DMS153 treated with DMSO at 0.1 percent for 48 hours (cell line): ENCODE measurements at regions not wholly inside any gene's neighbourhood (a gene's known extent, or its start where the extent isn't known, plus 50 kb on each side); places are given as distances from the start of the nearest gene placed in this dataset.
"Not testable (repeated sequence)": the region's sequence is repeated elsewhere in the genome, so short reads cannot be mapped to it uniquely, and the experiment has no call there.

Experiments used
- DNase-seq: peaks from one replicate; lab custom pipeline; 2025; ENCODE audit not compliant: unreplicated experiment; lab: John Stamatoyannopoulos, UW

DNA sequence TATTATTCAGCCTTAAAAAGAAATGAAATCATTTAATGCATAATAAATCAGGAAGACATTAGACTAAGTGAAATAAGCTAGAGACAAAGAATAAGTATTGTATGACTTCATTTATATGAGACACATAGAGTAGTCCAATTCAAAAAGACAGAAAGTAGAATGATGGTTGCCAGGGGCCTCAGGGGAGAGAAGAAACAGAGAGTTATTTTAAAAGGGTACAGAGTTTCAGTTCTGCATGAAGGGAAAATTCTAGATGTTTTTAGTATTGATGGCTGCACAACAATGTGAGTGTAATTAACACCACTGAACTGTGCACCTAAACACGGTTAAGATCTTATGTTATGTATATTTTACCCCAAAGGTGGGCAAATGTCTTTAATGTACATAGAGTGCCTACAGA lies 1407.9 kb upstream of the MAP3K7 start:
- DNase-seq, result no peak

DNA sequence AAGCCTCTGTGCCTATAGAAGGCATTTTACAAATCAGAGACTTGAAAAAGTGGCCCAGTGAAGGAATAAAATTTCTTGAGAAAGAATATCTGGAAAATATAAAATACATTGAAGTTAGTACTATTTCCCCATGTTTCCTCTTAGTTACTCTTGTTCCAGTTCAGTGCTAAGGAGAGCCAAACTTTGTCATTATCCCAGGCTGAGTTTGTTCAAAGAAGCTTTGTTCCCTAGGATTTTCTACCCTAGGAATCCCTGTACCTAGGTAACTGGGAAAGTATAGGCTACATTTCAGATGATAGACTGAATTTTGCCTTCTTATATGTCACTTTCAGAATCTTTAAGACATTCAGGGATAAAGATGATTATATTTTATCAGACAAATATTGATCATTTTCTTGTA lies 1395.7 kb upstream of the MAP3K7 start:
- DNase-seq, result no peak

DNA sequence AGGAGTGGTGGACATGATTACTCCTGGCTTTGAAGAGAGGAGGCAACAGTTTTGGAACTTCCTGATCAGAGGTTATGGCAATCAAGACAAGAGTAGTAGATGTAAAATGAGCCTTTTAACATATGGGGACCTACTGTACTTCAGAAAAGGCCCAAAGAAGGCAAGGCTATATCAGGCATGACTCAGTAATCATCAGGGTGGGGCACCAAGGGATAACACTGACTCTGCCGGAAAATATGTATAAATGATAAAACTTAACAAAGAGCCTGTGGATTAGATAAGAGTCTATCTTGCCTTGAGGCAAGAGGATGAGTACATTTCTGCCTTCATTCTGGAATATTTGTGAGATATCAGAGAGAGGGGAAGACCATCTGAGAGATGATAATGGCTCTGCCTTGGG lies 1389.9 kb upstream of the MAP3K7 start:
- no peak for DNase-seq

DNA sequence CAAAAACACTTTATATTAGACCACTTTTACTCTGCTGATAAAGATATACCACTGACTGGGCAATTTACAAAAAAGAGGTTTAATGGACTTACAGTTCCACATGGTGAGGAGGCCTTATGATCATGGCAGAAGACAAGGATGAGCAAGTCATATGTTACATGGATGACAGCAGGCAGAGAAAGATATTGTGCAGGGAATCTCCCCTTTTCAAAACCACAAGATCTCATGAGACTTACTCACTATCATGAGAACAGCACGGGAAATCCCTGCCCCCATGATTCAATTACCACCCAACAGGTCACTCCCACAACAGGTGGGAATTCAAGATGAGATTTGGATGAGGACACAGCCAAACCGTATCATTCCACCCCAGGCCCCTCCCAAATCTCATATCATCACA lies 1383.8 kb upstream of the MAP3K7 start:
- DNase-seq, result no peak

DNA sequence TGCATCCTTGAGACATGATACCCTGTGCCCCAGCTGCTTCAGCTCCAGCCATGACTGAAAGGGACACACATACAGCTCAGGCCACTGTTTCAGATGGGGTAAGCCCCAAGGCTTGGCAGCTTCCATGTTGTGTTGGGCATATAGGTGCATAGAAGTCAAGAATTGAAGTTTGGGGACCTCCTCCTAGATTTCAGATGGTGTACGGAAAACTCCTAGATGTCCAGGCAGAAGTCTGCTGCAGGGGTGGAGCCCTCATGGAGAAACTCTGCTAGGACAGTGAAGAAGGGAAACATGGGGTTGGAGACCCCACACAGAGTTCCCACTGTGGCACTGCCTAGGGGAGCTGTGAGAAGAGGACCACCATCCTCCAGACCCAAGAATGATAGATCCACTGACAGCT lies 1379.0 kb upstream of the MAP3K7 start:
- DNase-seq, result no peak

DNA sequence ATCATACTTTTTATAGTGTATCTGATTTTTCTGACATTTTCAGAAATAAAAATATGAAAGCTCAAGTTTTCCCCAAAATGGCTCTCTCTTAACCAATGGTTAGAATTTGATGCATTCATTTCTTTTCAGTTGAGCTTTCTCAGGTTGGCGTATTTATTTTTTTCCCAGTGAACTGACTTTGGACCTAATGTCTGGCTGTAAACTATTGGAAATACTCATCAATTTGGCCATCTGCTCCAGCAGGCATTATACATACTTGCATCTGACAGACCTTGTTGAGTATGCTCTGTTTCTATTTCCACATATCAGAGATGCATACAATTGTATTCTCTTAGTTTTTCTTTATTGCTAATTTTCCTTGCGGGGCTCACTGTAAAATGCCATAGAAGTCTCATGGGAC lies 1374.8 kb upstream of the MAP3K7 start:
- no peak for DNase-seq

DNA sequence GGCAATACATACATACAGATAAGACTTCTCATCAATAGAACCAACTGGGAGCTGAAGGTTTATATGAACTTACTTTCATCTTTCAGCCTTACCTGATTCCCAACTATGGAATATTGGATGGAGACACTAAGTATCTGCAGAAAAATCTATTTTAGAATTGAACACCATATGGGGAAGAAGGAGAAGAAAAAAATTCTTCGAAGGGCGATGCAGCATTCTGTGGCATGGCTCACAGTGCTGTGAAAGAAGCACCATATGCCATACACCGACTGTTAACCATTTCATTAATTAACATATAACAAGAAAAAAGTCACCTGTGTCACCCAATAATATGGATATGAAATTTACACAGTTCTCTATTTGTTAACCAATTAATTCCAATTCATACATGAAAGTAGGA lies 1374.4 kb upstream of the MAP3K7 start:
- DNase-seq, result no peak

DNA sequence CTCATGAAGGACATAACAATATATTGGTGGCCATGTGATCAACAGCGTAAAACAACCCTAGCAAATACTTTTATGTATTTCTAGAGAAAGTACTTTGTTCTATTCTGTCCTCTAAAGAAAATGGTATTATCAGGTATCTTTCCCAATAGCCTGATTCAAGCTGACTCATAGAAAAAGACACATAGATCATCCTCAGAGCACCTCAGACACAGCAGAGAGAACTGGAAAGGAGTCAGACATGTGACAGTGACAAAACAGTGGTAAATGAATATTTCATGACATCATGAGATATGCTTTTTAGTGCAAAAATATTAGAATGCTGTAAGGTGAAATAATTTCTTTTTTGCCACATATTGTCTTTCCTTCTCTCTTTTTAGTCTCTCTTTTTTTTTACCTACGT lies 1355.0 kb upstream of the MAP3K7 start:
- no peak for DNase-seq

DNA sequence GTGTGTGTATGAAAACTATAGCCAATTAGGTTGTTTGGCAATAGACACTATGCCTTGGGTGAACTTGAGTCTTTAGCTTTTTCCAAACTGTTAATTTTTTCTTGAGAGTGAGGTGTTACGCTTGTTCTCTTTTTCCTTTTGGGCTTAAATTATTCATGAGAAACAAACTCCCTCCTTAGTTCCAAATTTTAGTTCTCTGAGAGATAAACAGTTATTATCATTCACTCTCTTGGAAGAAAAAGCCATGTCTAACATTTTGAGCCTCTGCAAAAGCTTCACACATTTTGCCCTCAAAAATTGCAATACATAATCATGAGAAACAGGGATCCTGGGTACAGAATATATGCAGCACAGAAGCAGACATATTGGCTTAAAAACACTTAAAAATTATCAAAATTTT lies 1353.9 kb upstream of the MAP3K7 start:
- DNase-seq, result no peak

DNA sequence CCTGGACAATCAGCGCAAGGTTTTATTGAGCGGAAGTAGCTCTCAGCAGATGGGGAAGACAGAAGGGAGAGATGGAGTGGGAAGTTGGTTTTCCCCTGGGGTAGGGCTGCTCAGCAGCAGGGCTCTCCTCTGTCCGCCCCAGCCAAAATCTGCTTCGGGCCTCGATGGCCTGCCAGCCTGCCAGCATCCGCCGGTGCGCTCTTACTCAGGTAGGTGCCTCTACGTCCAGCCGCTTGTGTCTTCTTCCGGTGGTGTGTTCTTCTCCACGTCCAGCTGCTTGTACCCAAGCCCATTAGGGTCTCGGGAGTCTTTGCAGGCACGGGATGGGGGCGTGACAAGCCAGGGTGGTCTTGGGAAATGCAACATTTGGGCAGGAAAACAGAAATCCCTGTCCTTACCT lies 1340.0 kb upstream of the MAP3K7 start:
- no peak for DNase-seq

DNA sequence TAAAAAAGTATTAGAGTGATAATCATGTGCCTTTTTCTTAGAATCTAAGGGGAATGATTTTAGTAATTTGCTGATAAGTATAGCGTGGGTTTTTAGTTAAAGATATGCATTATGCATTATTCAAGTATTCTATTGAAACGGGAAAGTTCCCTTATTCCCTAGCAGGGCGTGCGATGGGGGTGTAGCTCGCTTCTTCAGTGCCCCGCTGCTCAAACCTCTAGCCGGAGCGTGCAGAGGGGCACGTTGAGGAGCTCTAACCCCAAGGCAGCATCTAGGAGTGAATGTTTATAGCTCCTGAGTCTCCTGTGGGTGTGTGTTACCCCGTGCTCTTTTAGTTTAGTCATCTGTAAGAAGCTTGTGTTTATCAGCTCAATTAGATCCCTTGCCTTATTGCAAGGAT lies 1339.5 kb upstream of the MAP3K7 start:
- DNase-seq, result no peak

DNA sequence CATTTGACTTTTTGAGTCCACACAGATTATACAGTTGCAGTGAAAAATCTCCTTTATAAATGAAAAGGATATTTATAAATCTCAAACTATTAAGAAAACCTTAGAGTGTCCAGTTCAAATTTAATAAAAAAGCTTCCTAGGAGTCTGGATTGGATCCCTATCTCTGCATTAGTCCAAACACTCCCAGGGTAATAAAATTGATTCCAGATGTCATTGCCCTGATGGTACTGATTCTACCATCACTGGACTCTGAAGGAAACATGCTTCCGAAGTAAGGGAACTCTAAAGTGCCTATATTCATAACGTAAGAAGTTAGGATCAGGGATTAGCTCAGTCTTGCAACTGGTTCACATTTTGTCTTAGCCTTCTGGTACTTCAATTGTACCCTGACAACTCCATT lies 1325.1 kb upstream of the MAP3K7 start:
- DNase-seq, result no peak

DNA sequence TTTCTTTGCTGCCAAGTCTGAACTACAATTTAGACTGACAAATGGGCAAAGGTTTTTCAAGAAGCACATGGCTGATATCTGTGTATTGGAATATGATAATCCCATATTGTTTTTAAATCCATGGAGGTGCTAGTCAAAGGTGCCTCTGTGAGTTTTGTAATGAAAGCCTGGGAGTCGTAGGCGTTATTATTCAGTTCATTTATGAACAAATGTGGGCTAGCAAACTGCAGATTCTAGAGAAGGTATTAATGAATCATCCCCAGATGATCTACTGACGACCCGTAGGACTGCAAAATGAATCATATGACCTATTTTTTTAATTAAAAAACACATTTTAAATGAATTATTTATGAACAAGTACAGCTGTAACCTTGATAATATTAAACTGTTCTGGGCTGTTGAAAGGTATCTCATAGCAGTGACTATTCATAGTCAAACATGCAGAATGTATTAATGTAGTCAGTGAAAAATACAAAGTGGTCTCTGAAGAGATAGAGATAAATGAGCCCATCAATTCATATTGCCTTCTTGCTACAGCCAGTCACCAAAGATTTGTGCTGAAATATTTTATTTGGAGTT lies 1317.8 kb upstream of the MAP3K7 start:
- no peak for DNase-seq

DNA sequence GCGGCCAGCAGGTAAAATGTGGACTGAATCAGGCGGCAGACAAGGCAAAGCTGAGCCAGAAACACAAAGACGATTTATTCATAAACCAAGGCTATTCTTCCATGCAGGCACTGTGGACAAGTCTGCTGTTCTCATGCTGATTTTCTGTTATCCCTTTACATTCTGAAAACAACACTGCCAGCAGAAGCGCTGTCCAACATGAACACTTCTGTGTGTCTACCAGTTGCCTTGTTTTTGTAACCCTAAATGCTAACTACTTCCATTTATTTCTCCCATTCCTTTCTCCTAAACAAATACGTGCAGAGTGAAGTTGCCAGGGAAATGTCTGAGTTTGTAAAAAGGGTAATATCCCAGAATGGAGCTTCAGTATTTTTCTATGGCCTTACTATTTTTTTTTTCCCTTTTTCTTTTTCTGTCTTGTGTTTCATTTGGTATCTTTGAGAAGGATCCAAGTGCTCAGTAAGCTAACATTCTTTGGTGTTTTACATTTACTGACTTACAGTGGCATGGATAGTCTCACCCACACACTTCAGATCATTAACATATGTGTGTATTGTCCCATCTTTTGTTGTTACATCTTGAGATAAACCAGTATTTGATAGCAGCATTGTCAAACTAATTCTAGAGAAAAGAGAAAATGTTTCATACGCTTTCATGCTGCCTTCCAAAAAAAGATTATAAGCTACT lies 1308.9 kb upstream of the MAP3K7 start:
- no peak for DNase-seq

DNA sequence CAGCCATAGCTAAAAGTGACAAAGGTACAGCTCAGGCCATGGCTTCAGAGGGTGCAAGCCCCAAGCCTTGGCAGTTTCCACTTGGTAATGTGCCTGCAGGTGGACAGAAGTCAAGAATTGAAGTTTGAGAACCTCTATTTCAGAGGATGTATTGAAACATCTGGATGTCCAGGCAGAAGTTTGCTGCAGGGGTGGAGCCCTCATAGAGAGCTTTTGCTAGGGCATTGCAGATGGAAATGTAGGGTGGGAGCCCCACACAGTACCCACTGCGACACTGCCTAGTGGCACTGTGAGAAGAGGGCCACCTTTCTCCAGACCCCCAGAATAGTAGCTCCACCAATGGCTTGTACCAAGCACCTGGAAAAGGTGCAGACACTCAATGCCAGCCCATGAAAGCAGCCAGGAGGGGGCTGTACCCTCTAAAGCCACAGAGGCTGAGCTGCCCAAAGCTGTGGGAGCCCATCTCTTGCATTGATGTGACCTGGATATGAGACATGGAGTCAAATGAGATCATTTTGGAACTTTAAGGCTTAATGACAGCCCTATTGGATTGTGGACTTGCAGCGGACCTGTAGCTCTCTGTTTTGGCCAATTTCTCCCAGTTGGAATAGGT lies 1299.4 kb upstream of the MAP3K7 start:
- DNase-seq, result no peak

DNA sequence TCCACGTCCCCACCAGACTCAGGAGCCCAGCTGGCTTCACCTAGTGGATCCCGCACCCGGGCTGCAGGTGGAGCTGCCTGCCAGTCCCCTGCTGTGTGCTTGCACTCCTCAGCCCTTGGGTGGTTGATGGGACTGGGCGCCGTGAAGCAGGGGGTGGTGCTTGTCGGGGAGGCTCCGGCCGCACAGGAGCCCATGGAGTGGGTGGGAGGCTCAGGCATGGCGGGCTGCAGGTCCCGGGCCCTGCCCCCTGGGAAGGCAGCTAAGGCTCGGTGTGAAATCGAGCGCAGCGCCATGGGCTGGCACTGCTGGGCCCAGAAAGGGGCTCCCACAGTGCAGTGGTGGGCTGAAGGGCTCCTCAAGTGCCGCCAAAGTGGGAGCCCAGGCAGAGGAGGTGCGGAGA lies 1294.9 kb upstream of the MAP3K7 start:
- not testable (repeated sequence) for DNase-seq

DNA sequence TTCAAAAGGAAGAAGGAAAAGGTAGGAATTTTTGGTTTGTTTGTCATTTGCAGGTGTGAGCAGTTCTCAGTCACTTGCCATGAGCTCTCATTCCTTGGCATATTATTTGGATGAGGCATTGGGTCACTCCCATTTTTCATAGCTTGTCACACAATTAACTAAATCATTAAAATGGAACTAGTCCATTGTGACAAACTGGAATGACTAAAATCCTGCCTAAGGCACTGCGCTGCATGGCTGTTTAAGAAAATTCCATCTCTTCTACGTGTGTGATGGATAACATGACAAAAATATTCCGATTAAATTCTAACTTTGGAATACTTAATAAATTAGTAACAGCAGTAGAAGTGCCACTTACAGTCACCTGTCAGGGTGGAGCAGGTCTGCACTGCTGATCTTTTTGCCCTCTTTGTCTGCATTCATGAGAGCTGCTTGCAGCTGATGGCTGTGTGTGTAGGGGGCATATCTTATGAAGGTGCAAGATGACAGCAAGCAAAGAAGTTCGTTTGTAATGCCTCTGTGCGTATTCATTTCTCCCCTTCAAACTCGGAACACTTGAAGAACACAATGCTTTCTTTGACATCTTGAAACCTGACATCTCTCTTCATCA lies 1292.6 kb upstream of the MAP3K7 start:
- no peak for DNase-seq

DNA sequence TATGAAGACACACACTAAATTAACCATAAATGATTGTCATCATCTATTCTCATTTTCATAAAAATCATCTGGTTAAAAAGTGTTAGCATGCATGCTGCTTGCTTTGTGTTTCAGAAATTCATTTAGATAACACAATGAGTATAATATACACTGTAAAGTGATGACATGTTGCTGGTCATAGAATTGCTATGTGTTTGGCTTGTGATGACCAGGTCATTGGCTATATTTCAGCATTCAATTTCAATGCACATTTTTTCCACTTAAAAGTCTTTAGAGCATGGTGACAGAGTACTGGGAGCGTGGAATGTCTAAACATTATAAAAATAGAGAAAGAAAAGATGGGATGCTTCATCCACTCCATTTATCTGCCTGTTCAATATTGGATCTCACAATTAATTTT lies 1291.1 kb upstream of the MAP3K7 start:
- no peak for DNase-seq

DNA sequence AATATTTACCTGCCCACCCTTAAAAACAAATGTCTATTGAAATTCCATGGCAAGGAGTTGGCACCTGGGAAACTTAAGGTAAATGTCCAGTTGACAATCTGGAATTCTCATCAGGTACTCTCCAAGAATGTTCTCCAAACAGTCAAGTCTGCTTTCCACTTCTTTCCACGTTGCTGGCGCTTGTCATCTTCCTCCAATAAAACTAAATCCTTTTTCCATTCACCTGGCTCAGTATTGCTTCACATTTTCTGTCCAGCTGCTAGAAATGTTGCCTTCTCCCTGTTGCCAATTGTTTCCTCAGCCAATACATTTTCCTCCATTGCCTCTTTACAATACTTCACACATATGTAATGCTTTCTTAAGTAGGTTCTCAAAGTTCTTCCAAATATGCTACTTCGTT lies 1288.1 kb upstream of the MAP3K7 start:
- DNase-seq, result no peak

DNA sequence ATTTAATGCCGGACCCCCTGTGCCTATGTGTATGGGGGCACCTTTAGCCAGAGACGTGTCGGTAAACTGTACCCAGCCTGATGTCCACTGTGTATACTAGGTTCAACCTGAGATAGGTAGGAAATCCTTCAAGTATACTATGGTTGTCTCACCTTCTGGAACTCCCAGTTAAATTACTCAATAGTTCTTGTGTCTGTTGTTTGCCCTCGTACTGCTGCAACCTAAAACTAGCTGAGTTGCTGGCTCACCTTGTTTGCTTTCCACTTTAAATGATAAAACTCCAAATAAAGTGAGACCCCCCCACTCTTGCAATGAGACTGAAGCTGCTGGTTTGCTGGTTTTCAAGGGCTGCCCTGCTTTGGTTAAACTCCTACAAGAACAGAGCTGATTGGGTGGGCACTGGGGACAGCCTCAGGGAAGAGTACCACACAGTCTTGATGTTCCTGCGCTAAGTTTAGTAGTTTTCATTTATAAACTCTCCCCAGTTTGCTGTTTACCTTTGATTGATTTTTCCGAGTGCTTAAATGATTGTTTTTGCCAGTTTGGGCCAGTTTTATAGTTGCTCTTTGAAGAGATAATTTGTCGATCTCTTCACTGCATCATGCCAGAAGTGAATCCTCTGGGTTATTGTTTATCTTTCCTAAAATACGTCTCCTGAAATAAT lies 1281.8 kb upstream of the MAP3K7 start:
- no peak for DNase-seq

DNA sequence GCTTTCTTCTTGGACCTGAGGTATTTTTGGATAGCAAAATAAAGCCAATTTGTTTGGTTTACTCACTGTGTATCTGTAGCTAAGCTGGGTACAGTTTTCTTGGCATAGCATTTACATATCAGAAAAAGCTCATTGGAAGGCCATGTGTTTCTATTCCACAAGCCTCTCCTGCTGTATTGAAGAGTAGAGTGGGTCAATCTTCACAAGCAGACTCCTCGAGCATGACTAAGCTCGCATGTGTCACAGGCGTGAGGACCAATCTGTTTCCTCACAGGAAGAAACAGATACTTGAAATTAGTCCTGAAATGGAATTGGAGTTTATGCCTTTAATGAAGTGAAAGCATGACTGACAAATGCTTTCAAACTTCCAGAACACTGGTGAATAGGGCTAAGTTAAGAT lies 1279.0 kb upstream of the MAP3K7 start:
- DNase-seq, result no peak

DNA sequence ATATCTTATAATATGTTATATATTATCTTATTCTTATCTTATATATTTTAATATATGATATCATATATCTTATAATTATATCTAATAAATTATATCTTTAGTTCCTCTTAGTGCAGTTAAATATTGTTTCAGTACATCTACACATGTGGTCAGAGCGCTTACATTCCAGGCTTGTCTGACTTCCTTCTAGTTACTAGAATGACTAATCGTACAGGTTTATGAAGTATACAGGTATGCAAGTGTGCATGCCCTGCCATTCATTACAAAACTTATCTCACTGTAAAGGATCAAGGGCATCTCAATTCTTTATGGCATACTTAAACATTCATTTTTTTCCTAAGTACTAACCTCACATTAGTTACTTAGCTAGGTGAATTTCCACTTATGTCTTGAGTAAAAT lies 1278.0 kb upstream of the MAP3K7 start:
- no peak for DNase-seq
